Keratinocyte (primary cell): ENCODE measurements at regions not wholly inside any gene's neighbourhood (a gene's known extent, or its start where the extent isn't known, plus 50 kb on each side); places are given as distances from the start of the nearest gene placed in this dataset.

ENCODE experiments used
- CTCF ChIP-seq, 3 experiments: IDR thresholded peaks in 1 of 3; conservative IDR thresholded peaks in 1 of 3; optimal IDR thresholded peaks in 1 of 3; 2 replicates in 2 of 3; 3 replicates in 1 of 3; pipeline versions ENCODE3 to v1.5.1; 2011; ENCODE audit warnings: low read length in 3 of 3, mild to moderate bottlenecking in 3 of 3, moderate library complexity in 2 of 3, control low read depth in 1 of 3, inconsistent platforms in 1 of 3; ENCODE audit not compliant: insufficient read depth in 2 of 3; ENCODE audit errors: extremely low read depth in 1 of 3
- EZH2 ChIP-seq: IDR thresholded peaks from one replicate; pipeline ENCODE4 v1.6.1; 2012; ENCODE audit warnings: inconsistent platforms, mild to moderate bottlenecking, low read length, moderate library complexity

GRCh38 chr12:67819902-67820301, 169.3 kb upstream of the IFNG-AS1 start:
- no peak for TF ChIP-seq CTCF (optimal IDR thresholded peaks at IDR 0.05 in 1 of 3, IDR thresholded peaks at IDR 0.05 in 1 of 3, conservative IDR thresholded peaks at IDR 0.05 in 1 of 3; ENCODE audit: extremely low read depth in 1 of 3, insufficient read depth in 2 of 3, low read length in 3 of 3)
- TF ChIP-seq EZH2: no peak
